Progenitor cell of endocrine pancreas (in vitro differentiated cells): ENCODE measurements at regions not wholly inside any gene's neighbourhood (a gene's known extent, or its start where the extent isn't known, plus 50 kb on each side); places are given as distances from the start of the nearest gene placed in this dataset.

ENCODE experiments used
- DNase-seq: peaks from one replicate; pipeline ENCODE4 v3.0.0; 2021; ENCODE audit warnings: low spot score; ENCODE audit not compliant: unreplicated experiment
- H3K27ac Mint-ChIP-seq: 2 replicates; pipeline ENCODE4 v1.8.0; 2021; ENCODE audit warnings: mild to moderate bottlenecking, moderate library complexity, mixed read lengths
- H3K27me3 Mint-ChIP-seq: 2 replicates; pipeline ENCODE4 v1.8.0; 2021; ENCODE audit warnings: mixed read lengths
- H3K36me3 Mint-ChIP-seq: 2 replicates; pipeline ENCODE4 v1.8.0; 2022; ENCODE audit warnings: mixed read lengths; ENCODE audit not compliant: insufficient read depth
- H3K4me1 Mint-ChIP-seq: 2 replicates; pipeline ENCODE4 v1.8.0; 2021; ENCODE audit warnings: low read depth, mixed read lengths
- H3K4me3 Mint-ChIP-seq: 2 replicates; pipeline ENCODE4 v1.8.0; 2021; ENCODE audit warnings: low read depth, mild to moderate bottlenecking, moderate library complexity, mixed read lengths
- H3K9me3 Mint-ChIP-seq: 2 replicates; pipeline ENCODE4 v1.8.0; 2021; ENCODE audit warnings: low read depth, mixed read lengths
- CTCF ChIP-seq: fragments of 200-600 bp; sonication (generic); IDR thresholded peaks from one replicate; pipeline ENCODE4 v1.5.0; 2021; ENCODE audit warnings: antibody characterized with exemption, mild to moderate bottlenecking; ENCODE audit not compliant: unreplicated experiment

- H3K27ac Mint-ChIP-seq: no peak overlapping the region
- DNase-seq: no peak
- H3K4me1 Mint-ChIP-seq: no peaks in the 10 kb centered on the region
- TF ChIP-seq CTCF: no peak
- no peaks in the 10 kb centered on the region for H3K36me3 Mint-ChIP-seq
- peaks cover 18% of the 10 kb centered on the region for H3K27me3 Mint-ChIP-seq
- no peak overlapping the region for H3K4me3 Mint-ChIP-seq
- H3K9me3 Mint-ChIP-seq: no peaks in the 10 kb centered on the region
These were observed 87.3 kb downstream of the CHRD start for GRCh38 chr3:184467171-184467570.

DNA sequence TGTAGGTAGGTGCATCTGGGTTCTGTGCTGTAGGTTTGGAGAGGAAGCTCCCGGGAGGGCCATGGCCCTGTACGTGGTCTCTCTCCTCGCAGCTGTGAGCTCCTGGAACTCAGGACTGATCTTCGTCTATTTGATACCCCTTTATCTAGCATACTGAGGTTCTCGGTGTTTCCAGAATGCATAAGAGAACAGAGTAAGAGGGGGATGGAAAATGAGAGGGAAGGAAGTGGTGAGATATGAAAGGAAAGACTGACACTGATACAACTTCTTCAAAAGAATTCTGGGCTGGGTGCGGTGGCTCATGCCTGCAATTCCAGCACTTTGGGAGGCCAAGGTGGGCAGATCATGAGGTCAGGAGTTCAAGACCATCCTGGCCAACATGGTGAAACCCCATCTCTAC, 90.7 kb downstream of the CHRD start:
- Mint-ChIP-seq H3K4me1 (no peaks in the 10 kb centered on the region), H3K4me3 (no peak overlapping the region), H3K27ac (no peak overlapping the region), H3K27me3 (peaks cover 26% of the 10 kb centered on the region), H3K9me3 (no peaks in the 10 kb centered on the region), H3K36me3 (no peaks in the 10 kb centered on the region)
- no peak for TF ChIP-seq CTCF
- DNase-seq: no peak

DNA sequence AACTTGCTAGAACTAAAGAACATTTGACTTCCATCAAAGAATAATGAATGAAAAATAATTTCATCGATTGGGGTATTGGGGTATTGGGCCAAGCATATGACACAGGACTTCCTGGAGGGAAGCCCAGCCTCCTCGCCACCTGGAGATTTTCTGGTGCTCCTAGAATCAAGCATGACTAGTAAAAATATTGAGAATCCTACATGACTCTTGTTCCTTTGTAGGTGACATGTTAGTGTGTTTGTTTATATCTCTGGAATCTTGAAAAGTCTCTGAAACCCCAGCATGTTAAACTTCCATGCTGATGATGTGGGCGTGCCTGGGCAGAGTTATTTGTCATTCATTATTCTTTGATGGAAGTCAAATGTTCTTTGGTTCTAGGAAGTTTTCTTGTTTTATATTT, 90.1 kb upstream of the EPHB3 start:
- H3K27ac Mint-ChIP-seq: no peak overlapping the region
- no peaks in the 10 kb centered on the region for H3K4me1 Mint-ChIP-seq
- H3K36me3 Mint-ChIP-seq: peaks cover 1% of the 10 kb centered on the region
- no peak for DNase-seq
- no peaks in the 10 kb centered on the region for H3K9me3 Mint-ChIP-seq
- TF ChIP-seq CTCF: no peak
- peaks cover 28% of the 10 kb centered on the region for H3K27me3 Mint-ChIP-seq
- H3K4me3 Mint-ChIP-seq: no peak overlapping the region

DNA sequence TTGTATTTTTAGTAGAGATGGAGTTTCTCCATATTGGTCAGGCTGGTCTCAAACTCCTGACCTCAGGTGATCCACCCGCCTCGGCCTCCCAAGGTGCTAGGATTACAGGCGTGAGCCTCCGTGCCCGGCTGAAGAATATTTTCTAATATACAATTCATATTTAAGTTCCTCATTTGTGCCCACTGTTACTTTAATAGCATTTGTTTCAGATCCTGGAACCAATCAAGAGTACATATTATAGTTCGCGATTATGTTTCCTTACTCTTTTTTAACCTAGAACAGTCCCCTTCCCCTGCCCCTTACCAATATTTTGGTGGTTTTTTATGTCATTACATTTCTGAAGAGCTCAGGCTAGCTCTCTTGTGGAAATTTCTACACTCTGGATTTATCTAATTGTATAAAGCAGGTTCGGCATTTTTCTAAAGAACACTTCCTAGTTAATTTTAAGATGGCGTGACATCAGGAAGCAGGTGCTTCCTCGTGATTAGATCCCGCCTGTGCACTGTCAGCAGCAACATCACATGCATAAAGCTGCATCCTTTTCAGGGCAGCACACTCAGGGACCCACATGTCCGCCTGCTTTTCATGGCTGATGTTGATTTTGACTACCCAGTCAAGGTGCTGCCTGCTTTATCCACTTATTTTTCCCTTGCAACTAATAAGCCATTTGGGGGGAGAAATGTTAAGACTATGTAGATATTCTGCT, 88.7 kb upstream of the EPHB3 start:
- DNase-seq: no peak
- no peak for TF ChIP-seq CTCF
- H3K27ac Mint-ChIP-seq: no peak overlapping the region
- H3K36me3 Mint-ChIP-seq: peaks cover 1% of the 10 kb centered on the region
- no peak overlapping the region for H3K4me3 Mint-ChIP-seq
- H3K4me1 Mint-ChIP-seq: no peaks in the 10 kb centered on the region
- H3K27me3 Mint-ChIP-seq: peaks cover 28% of the 10 kb centered on the region
- H3K9me3 Mint-ChIP-seq: no peaks in the 10 kb centered on the region

GRCh38 chr3:184474897-184475296, 86.7 kb upstream of the EPHB3 start:
- peaks cover 1% of the 10 kb centered on the region for H3K36me3 Mint-ChIP-seq
- peaks cover 29% of the 10 kb centered on the region for H3K27me3 Mint-ChIP-seq
- no peak overlapping the region for H3K4me3 Mint-ChIP-seq
- no peaks in the 10 kb centered on the region for H3K4me1 Mint-ChIP-seq
- no peak overlapping the region for H3K27ac Mint-ChIP-seq
- no peaks in the 10 kb centered on the region for H3K9me3 Mint-ChIP-seq
- TF ChIP-seq CTCF: no peak
- DNase-seq: no peak
